Upper lobe of left lung (tissue), 4 donors: ENCODE measurements at regions not wholly inside any gene's neighbourhood (a gene's known extent, or its start where the extent isn't known, plus 50 kb on each side); places are given as distances from the start of the nearest gene placed in this dataset.

Experiments used
- EP300 ChIP-seq, 4 donors: sonication (generic); formaldehyde crosslinking; IDR thresholded peaks; one replicate each; pipeline ENCODE4 v1.5.1; 2017; ENCODE audit warnings: antibody characterized with exemption in 4 of 4, control low read depth in 2 of 4
- POLR2A ChIP-seq, 4 donors: fragments of 450-650 bp; IDR thresholded peaks; one replicate each; pipeline ENCODE4 v1.5.1; 2016 to 2017; ENCODE audit warnings: antibody characterized with exemption in 4 of 4, mild to moderate bottlenecking in 2 of 4
- POLR2AphosphoS5 ChIP-seq, 2 donors: sonication (generic); formaldehyde crosslinking; IDR thresholded peaks; one replicate each; pipeline ENCODE4 v1.5.1; 2017; ENCODE audit warnings: antibody characterized with exemption in 2 of 2
- TF ChIP-seq, protein P1 (sequence below), 6 experiments: fragments of 450-650 bp in 4 of 6; fragments of 200-600 bp in 2 of 6; sonication (generic) in 2 of 6; IDR thresholded peaks; one replicate each; pipeline ENCODE4 v1.5.1; 2016 to 2019; ENCODE audit warnings: antibody characterized with exemption in 6 of 6

DNA sequence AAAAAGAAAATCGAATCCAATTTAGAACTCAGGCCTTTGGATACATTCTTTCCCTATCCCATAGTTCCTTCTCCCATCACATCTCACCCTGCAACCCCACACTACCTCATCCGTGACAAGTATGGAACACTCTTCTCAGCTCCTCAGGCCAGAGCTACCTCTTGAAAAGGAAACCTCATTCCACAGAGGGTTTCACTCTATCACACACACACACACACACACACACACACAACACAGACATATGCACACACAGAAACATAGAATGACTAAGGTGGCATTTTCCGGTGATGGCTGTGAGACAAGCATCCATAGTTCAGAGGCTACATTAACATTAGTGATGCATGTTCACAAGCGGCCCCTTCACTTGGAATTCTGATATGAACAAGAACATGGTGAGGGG lies 122.0 kb upstream of the HES1 start:
- TF ChIP-seq POLR2AphosphoS5 (IDR thresholded peaks at IDR 0.05) (no peak), POLR2A (IDR thresholded peaks at IDR 0.05) (no peak), EP300 (IDR thresholded peaks at IDR 0.05) (no peak)
- TF ChIP-seq, protein P1, sequence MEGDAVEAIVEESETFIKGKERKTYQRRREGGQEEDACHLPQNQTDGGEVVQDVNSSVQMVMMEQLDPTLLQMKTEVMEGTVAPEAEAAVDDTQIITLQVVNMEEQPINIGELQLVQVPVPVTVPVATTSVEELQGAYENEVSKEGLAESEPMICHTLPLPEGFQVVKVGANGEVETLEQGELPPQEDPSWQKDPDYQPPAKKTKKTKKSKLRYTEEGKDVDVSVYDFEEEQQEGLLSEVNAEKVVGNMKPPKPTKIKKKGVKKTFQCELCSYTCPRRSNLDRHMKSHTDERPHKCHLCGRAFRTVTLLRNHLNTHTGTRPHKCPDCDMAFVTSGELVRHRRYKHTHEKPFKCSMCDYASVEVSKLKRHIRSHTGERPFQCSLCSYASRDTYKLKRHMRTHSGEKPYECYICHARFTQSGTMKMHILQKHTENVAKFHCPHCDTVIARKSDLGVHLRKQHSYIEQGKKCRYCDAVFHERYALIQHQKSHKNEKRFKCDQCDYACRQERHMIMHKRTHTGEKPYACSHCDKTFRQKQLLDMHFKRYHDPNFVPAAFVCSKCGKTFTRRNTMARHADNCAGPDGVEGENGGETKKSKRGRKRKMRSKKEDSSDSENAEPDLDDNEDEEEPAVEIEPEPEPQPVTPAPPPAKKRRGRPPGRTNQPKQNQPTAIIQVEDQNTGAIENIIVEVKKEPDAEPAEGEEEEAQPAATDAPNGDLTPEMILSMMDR (IDR thresholded peaks at IDR 0.05), result no peak
